GM12892 (cell line): ENCODE measurements at regions not wholly inside any gene's neighbourhood (a gene's known extent, or its start where the extent isn't known, plus 50 kb on each side); places are given as distances from the start of the nearest gene placed in this dataset.

Source experiments
- POLR2A ChIP-seq: IDR thresholded peaks from 2 replicates; pipeline ENCODE4 v1.6.1; 2011; ENCODE audit warnings: low read depth, low read length, control low read depth
- POLR2AphosphoS5 ChIP-seq: IDR thresholded peaks from 2 replicates; pipeline ENCODE4 v1.6.1; 2011; ENCODE audit warnings: low read depth, low read length, control low read depth
- TAF1 ChIP-seq: IDR thresholded peaks from 2 replicates; pipeline ENCODE4 v1.6.1; 2011; ENCODE audit warnings: low read depth, mild to moderate bottlenecking, control low read depth, low read length, borderline replicate concordance

DNA sequence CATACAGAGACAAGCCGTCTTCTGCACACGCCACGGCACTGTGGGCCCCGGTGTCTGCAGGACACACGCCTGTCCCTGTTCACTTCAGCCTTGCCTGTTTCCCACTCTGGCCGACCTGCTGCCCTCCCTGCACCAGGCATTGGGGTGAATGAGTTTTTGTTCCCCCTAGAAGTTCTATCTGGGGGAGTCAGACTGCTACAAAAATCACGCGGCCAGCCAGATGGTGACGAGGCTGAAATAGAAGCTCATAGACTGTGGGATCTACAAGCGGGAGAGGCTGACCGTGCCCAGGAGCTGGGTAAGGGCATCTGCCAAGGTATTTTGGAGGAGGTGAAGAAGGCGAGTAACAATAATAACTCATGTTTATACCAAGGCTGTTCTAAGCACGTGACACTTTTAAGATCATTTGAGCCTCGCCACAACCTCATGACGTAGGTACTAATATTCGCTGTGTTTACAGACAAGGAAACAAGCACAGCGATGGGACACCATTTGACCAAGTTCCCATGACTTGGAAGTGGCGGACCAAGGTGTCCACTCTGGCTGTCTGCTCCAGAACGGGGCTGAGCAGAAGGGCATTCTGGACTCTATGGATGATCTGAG, 53.6 kb downstream of the KCNF1 start:
- TF ChIP-seq POLR2AphosphoS5 (no peak), POLR2A (no peak), TAF1 (no peak)
